ENCODE measurements at regions not wholly inside any gene's neighbourhood (a gene's known extent, or its start where the extent isn't known, plus 50 kb on each side); places are given as distances from the start of the nearest gene placed in this dataset.

GRCh38 chr10:128473396-128473795 lies 347.2 kb upstream of the MKI67 start:
- no peak for TF ChIP-seq CTCF (IDR thresholded peaks at IDR 0.05)
- TF ChIP-seq EZH2 (IDR thresholded peaks at IDR 0.05) = no peak
